ENCODE measurements at regions not wholly inside any gene's neighbourhood (a gene's known extent, or its start where the extent isn't known, plus 50 kb on each side); places are given as distances from the start of the nearest gene placed in this dataset.

GRCh38 chr13:31614073-31614472 is 125.3 kb upstream of the RXFP2 start:
- TF ChIP-seq CTCF (conservative IDR thresholded peaks at IDR 0.05; ENCODE audit: low read length) (no peak), EZH2phosphoT487 (IDR thresholded peaks at IDR 0.05; ENCODE audit: borderline replicate concordance, low read depth, low read length) (no peak)
